Pancreas (tissue), 10 donors: ENCODE measurements at regions not wholly inside any gene's neighbourhood (a gene's known extent, or its start where the extent isn't known, plus 50 kb on each side); places are given as distances from the start of the nearest gene placed in this dataset.

Experiments
- ATAC-seq, 4 donors: fragments of 200-7000 bp; cut with Tn5 transposase; one replicate each; pipeline versions ENCODE4 v1.8.0 to v1.9.1; 2020; ENCODE audit warnings: mild to moderate bottlenecking in 4 of 4, moderate library complexity in 4 of 4
- DNase-seq, 6 donors: peaks; one replicate each; pipeline ENCODE4 v3.0.0-alpha.2; 2020
- FAIRE-seq: peaks from 2 replicates; lab custom pipeline; 2012; peaks lifted over from hg19 to GRCh38; lab: Jason Lieb, UNC
- H3K27ac ChIP-seq, 4 donors: fragments of 200-600 bp; sonication (generic); 1 replicate in 3 of 4; 2 replicates in 1 of 4; pipeline versions ENCODE4 v1.5.0 to v1.8.0; 2020
- H3K27me3 ChIP-seq, 4 donors: fragments of 200-600 bp; one replicate each; pipeline ENCODE4 v1.8.0; 2021
- H3K36me3 ChIP-seq, 3 donors: fragments of 200-600 bp; sonication (generic) in 1 of 3; one replicate each; pipeline versions ENCODE4 v1.5.0 to v1.8.0; 2020 to 2021
- H3K4me1 ChIP-seq, 3 donors: fragments of 200-600 bp; one replicate each; pipeline ENCODE4 v1.8.0; 2021
- H3K4me3 ChIP-seq, 4 donors: fragments of 200-600 bp; sonication (generic) in 2 of 4; one replicate each; pipeline versions ENCODE4 v1.5.0 to v1.8.0; 2020 to 2021
- H3K9me3 ChIP-seq, 4 donors: fragments of 200-600 bp; one replicate each; pipeline ENCODE4 v1.8.0; 2021
- WGBS, 2 donors: extraction: QIAGEN DNeasy Blood & Tissue Kit; methylation state at CpG; one replicate each; pipeline ENCODE4 v1.1.7; 2013; 5-methylcytosine and 5-hydroxymethylcytosine counted together
- intact Hi-C, 3 donors: fragments of 100-400 bp; cut with DNase I; formaldehyde crosslinking; loops; one replicate each; pipeline versions ENCODE4 v1.11.1 to v1.14.2; 2022
- TF ChIP-seq, protein P1 (sequence below), 4 donors: fragments of 200-600 bp; sonication (generic) in 3 of 4; IDR thresholded peaks; one replicate each; pipeline versions ENCODE4 v1.5.0 to v1.8.0; 2021; ENCODE audit warnings: antibody characterized with exemption in 4 of 4
- donor health status: healthy with polysubstance abuse.
- donor health status: DM: no; HTN: no; CAD: no; lungs with moderate emphysema.
- donor health status: DM: no; HTN: no; CAD: no.
- donor health status: control.
- donor health status: control.
- donor health status: Bipolar disorder and iron deficiency.
- donor health status: DM: yes; HTN: yes; CAD: no.
- donor health status: DM: no; HTN: no; CAD: no.
- donor health status: DM: no; HTN: no; CAD: no.
- donor health status: DM: yes; HTN: yes; CAD: no.

DNA sequence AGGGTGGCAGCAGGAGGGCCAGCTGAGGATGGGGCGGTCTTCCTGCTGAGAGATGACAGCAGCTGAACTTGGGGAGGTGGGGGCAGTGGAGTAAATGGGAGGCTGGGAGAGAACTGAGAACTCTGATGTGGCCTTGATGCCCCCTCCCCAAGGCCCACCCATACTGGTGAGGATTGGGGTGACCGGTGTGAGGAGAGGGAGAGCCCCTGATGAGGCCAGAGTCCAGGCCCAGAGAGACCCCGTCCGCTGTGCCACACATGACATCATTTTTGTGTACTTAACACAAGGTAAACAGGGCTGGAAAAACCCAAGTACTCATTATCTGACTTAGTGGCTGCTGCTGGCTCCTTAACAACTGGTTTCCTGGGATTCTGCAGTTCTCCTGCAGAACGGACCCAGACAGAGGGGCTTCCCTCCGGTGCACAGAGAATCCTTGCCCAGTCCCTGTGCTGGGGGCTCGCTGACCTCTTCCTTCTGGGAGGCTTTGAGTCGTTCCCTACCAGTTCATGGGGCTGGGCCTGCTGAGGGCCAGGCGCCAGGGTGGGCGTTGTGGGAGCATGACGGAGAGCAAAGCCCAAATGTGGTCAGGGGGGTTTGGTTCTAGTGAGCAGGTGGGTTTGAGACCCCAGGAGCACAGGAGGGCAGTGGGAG, 207.6 kb downstream of the RAB11FIP4 start:
- ATAC-seq: peak; percentile 53 to 78 (median 72)
- intact Hi-C loops: no loop called here
- Histone ChIP-seq H3K4me3 (no peak overlapping the region), H3K9me3 (no peaks in the 10 kb centered on the region), H3K4me1 (peaks cover 0 to 7% (median 0%) of the 10 kb centered on the region in 3 donors), H3K27ac (peak overlapping the region in 1 of 4 donors; percentile 33), H3K36me3 (no peaks in the 10 kb centered on the region), H3K27me3 (no peaks in the 10 kb centered on the region)
- no peak for DNase-seq
- WGBS, 2 donors: 41 to 44% methylated on average over 9 to 11 of the region's 11 CpGs
- no peak for FAIRE-seq
- TF ChIP-seq, protein P1, sequence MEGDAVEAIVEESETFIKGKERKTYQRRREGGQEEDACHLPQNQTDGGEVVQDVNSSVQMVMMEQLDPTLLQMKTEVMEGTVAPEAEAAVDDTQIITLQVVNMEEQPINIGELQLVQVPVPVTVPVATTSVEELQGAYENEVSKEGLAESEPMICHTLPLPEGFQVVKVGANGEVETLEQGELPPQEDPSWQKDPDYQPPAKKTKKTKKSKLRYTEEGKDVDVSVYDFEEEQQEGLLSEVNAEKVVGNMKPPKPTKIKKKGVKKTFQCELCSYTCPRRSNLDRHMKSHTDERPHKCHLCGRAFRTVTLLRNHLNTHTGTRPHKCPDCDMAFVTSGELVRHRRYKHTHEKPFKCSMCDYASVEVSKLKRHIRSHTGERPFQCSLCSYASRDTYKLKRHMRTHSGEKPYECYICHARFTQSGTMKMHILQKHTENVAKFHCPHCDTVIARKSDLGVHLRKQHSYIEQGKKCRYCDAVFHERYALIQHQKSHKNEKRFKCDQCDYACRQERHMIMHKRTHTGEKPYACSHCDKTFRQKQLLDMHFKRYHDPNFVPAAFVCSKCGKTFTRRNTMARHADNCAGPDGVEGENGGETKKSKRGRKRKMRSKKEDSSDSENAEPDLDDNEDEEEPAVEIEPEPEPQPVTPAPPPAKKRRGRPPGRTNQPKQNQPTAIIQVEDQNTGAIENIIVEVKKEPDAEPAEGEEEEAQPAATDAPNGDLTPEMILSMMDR (IDR thresholded peaks at IDR 0.05): no peak

DNA sequence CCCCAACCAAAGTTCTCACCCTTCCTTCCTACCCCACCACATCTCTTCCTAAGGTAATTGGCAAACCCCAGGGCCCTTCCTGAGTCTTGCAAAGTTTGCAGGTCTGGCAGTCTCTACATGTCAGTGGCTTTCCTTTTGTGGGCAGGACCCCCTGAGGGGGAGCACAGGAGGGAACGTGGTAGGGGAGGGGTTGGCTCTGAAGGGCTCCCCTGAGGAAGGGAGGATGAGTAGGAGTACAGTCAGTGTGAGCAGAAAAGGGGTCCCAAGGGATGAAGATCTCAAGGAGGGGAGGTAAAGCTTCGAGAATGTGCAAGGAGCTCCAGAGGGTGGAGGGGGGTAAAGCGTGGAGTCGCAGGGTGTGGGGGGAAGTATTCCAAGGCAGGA, 206.9 kb downstream of the RAB11FIP4 start:
- Histone ChIP-seq H3K4me3 (no peak overlapping the region), H3K4me1 (peaks cover 0 to 7% (median 0%) of the 10 kb centered on the region in 3 donors), H3K36me3 (no peaks in the 10 kb centered on the region), H3K9me3 (no peaks in the 10 kb centered on the region), H3K27ac (peak overlapping the region in 1 of 4 donors; percentile 33), H3K27me3 (no peaks in the 10 kb centered on the region)
- 60 to 76% methylated on average over 4 of the region's 4 CpGs for WGBS, 2 donors
- TF ChIP-seq, protein P1 (IDR thresholded peaks at IDR 0.05): no peak
- intact Hi-C loops: no loop called here
- ATAC-seq: no peak
- DNase-seq: no peak
- FAIRE-seq: no peak

DNA sequence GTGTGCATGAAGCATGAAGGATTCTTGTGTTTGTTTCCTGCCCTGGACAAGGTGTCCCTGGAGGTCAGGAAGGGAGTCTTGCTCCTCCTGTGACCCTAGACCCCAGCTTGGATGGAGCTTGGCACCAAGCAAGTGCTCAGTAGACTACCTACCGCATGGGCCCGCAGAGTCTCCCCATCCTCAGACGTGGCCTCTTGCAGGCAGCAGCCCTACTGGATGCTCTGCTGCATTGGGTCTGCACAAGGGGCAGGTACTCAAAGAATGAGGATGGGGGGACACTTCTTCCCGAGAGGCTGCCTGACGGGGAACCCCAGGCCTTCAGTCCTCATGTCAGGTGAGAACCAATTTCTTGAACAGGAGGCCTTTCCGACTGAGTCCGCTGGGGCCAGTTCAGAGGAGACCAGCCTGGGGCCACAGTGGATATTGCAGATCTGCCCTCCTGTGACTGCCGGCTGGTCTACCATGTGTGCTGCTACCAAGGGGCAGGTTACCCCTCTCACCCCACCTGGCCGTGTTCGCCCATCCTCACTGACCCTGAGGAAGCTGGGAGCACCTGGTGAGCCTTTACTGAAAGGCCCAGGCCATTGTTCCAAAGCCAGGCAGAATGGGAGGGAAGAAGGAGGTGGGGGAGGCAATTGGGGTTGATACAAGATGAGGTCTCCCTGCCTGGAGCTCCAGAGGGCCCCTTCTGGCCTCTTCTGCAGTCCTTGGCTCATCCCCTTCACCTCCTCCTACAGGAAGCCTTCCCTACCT, 206.3 kb downstream of the RAB11FIP4 start:
- H3K27ac ChIP-seq: no peak overlapping the region
- H3K4me3 ChIP-seq: no peak overlapping the region
- TF ChIP-seq, protein P1 (IDR thresholded peaks at IDR 0.05): no peak
- no peak for ATAC-seq
- intact Hi-C loops: no loop called here
- H3K36me3 ChIP-seq: no peaks in the 10 kb centered on the region
- no peaks in the 10 kb centered on the region for H3K9me3 ChIP-seq
- no peak for DNase-seq
- FAIRE-seq: no peak
- H3K27me3 ChIP-seq: no peaks in the 10 kb centered on the region
- WGBS, 2 donors: 93 to 97% methylated on average over 10 of the region's 10 CpGs
- peaks cover 0 to 7% (median 0%) of the 10 kb centered on the region in 3 donors for H3K4me1 ChIP-seq

DNA sequence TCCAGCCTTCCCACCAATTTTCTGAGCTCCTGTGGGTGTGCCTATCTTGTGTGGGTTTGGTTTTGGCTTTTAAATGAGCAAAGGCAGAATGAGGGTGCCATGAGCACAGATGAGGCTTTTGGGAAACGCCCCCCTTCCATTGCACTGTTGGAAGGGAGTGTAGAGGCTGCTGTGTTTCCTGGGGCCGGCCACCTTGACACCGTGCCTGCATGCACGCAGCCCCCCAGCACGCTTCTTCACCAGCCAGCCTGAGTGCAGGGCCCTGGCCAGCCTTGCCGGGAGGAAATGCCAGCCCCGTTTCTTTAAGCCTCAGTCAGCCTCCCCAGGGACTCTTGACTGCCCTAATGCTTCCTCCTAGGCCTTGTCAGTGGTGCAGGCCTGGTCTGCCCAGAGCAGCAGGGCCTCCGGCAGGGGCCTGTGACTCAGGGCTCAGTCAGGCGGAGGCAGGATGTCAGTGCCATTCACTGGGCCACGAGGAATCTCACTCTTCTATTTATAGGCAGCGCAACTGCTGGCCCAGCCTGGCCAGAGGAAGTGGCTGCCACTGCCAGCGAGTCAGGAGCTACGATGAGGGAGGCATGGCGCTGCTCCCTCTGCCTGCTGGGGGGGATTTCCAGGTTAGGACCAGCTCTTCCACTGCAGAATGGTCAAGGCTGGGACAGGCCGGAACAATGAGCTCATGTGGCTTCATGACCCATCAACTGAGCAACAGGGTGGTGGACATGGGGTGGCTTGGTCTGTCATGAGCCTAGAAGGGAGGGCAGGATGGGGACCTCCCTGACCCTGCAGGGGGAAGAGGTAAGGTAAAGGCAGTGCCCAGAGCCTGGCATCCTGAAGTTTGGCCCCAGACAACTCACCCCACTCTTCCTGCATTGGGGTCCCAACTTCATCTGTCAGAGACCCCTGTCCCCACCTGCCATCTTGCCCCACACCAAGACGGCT, 205.2 kb downstream of the RAB11FIP4 start:
- H3K27me3 ChIP-seq: no peaks in the 10 kb centered on the region
- peak in 3 of 4 donors; percentile 65 to 85 (median 83) for ATAC-seq
- peaks cover 0 to 7% (median 0%) of the 10 kb centered on the region in 3 donors for H3K4me1 ChIP-seq
- H3K4me3 ChIP-seq: no peak overlapping the region
- 73 to 76% methylated on average over 16 of the region's 16 CpGs for WGBS, 2 donors
- H3K27ac ChIP-seq: peak overlapping the region in 2 of 4 donors; percentile 64 to 73
- intact Hi-C loops: no loop called here
- no peaks in the 10 kb centered on the region for H3K36me3 ChIP-seq
- peak in 1 of 6 donors; percentile 66 for DNase-seq
- TF ChIP-seq, protein P1 (IDR thresholded peaks at IDR 0.05): no peak
- FAIRE-seq: no peak
- no peaks in the 10 kb centered on the region for H3K9me3 ChIP-seq
